GM23248 (cell line): ENCODE measurements at regions not wholly inside any gene's neighbourhood (a gene's known extent, or its start where the extent isn't known, plus 50 kb on each side); places are given as distances from the start of the nearest gene placed in this dataset.

Source experiments
- EZH2 ChIP-seq: fragments of 200-600 bp; sonication (generic); IDR thresholded peaks from 2 replicates; pipeline ENCODE4 v1.6.1; 2018; ENCODE audit warnings: antibody characterized with exemption, mild to moderate bottlenecking; ENCODE audit not compliant: insufficient read depth, poor library complexity, severe bottlenecking
- EZH2phosphoT487 ChIP-seq: fragments of 200-600 bp; sonication (generic); IDR thresholded peaks from 2 replicates; pipeline ENCODE4 v1.6.1; 2018; ENCODE audit warnings: antibody characterized with exemption, moderate library complexity, mild to moderate bottlenecking, low read depth; ENCODE audit not compliant: insufficient read depth

GRCh38 chr2:65504814-65505697 lies 72.7 kb upstream of the SPRED2 start:
- TF ChIP-seq EZH2phosphoT487 = no peak
- no peak for TF ChIP-seq EZH2
